HUES64 (cell line): ENCODE measurements at regions not wholly inside any gene's neighbourhood (a gene's known extent, or its start where the extent isn't known, plus 50 kb on each side); places are given as distances from the start of the nearest gene placed in this dataset.
"Not testable (repeated sequence)": the region's sequence is repeated elsewhere in the genome, so short reads cannot be mapped to it uniquely, and the experiment has no call there.

Source experiments
- H3K27ac ChIP-seq: 2 replicates; pipeline ENCODE4 v1.7.0; 2013; ENCODE audit warnings: low read depth, low read length, inconsistent platforms
- H3K27me3 ChIP-seq: 2 replicates; pipeline ENCODE4 v1.6.1; 2013; ENCODE audit warnings: mild to moderate bottlenecking, low read length; ENCODE audit not compliant: insufficient read depth
- H3K36me3 ChIP-seq: 2 replicates; pipeline ENCODE4 v1.6.1; 2013; ENCODE audit warnings: mild to moderate bottlenecking, low read length; ENCODE audit not compliant: insufficient read depth
- H3K4me1 ChIP-seq: 2 replicates; pipeline ENCODE4 v1.6.1; 2013; ENCODE audit warnings: mild to moderate bottlenecking, low read length, moderate library complexity; ENCODE audit not compliant: insufficient read depth
- H3K4me3 ChIP-seq: 2 replicates; pipeline ENCODE4 v1.5.1; 2013; ENCODE audit warnings: mild to moderate bottlenecking, low read length, moderate library complexity
- H3K9ac ChIP-seq: 2 replicates; pipeline ENCODE4 v1.6.1; 2013; ENCODE audit warnings: mild to moderate bottlenecking, low read depth, low read length
- H3K9me3 ChIP-seq: 2 replicates; pipeline ENCODE4 v1.6.1; 2013; ENCODE audit warnings: low read depth, low read length; ENCODE audit not compliant: insufficient read depth
- WGBS: fragments of 150-250, 120-280 bp; methylation state at CpG from one replicate; pipeline ENCODE4 v1.1.7; 2013; ENCODE audit warnings: missing lambda C conversion rate; 5-methylcytosine and 5-hydroxymethylcytosine counted together

- Histone ChIP-seq H3K4me3 (no peak overlapping the region), H3K27me3 (no peaks in the 10 kb centered on the region), H3K9me3 (no peaks in the 10 kb centered on the region), H3K9ac (no peak overlapping the region), H3K27ac (no peak overlapping the region), H3K4me1 (no peaks in the 10 kb centered on the region), H3K36me3 (no peaks in the 10 kb centered on the region)
These were observed 78.6 kb upstream of the BOD1L1 start for GRCh38 chr4:13706120-13706519.

DNA sequence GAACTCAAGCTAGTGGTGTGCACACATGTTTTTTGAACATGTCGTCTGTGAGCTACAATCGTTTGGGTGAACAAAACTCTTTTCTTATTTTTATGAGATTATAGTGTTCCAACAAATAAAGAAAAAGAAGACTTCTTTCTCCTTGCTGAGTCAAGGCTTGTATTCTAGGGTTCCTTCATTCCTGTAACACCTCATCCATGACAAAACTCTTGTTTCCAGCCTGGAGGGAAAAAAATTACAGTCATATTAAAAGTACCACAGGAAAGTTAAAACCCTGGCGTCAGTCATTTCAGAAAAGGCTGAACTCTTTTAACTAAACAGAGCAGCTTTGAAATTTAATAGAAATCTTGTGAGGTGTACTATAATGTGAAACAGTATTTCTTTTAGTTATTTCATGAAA, 79.2 kb upstream of the BOD1L1 start:
- no peak overlapping the region for H3K27ac ChIP-seq
- no peaks in the 10 kb centered on the region for H3K4me1 ChIP-seq
- H3K9me3 ChIP-seq = no peaks in the 10 kb centered on the region
- no peak overlapping the region for H3K4me3 ChIP-seq
- 86% methylated on average over 1 of the region's 3 CpGs for WGBS
- no peaks in the 10 kb centered on the region for H3K27me3 ChIP-seq
- H3K9ac ChIP-seq = no peak overlapping the region
- H3K36me3 ChIP-seq = no peaks in the 10 kb centered on the region

GRCh38 chr4:13710246-13710885, 82.8 kb upstream of the BOD1L1 start:
- 95% methylated on average over 8 of the region's 8 CpGs for WGBS
- Histone ChIP-seq H3K4me1 (no peaks in the 10 kb centered on the region), H3K27ac (no peak overlapping the region), H3K9me3 (no peaks in the 10 kb centered on the region), H3K4me3 (no peak overlapping the region), H3K9ac (no peak overlapping the region), H3K27me3 (no peaks in the 10 kb centered on the region), H3K36me3 (no peaks in the 10 kb centered on the region)

GRCh38 chr4:13711233-13711785, 83.8 kb upstream of the BOD1L1 start:
- H3K9me3 ChIP-seq = no peaks in the 10 kb centered on the region
- no peak overlapping the region for H3K4me3 ChIP-seq
- no peaks in the 10 kb centered on the region for H3K36me3 ChIP-seq
- 78% methylated on average over 5 of the region's 5 CpGs for WGBS
- H3K4me1 ChIP-seq = no peaks in the 10 kb centered on the region
- no peak overlapping the region for H3K9ac ChIP-seq
- no peaks in the 10 kb centered on the region for H3K27me3 ChIP-seq
- no peak overlapping the region for H3K27ac ChIP-seq

- Histone ChIP-seq H3K4me1 (no peaks in the 10 kb centered on the region), H3K9me3 (no peaks in the 10 kb centered on the region), H3K4me3 (no peak overlapping the region), H3K27ac (no peak overlapping the region), H3K36me3 (no peaks in the 10 kb centered on the region), H3K9ac (no peak overlapping the region), H3K27me3 (no peaks in the 10 kb centered on the region)
- WGBS = 68% methylated on average over 2 of the region's 2 CpGs
These were observed 94.4 kb upstream of the BOD1L1 start for GRCh38 chr4:13721894-13722293.

GRCh38 chr4:13722649-13723048, 95.1 kb upstream of the BOD1L1 start:
- H3K4me3 ChIP-seq = no peak overlapping the region
- no peaks in the 10 kb centered on the region for H3K27me3 ChIP-seq
- H3K4me1 ChIP-seq = no peaks in the 10 kb centered on the region
- no peaks in the 10 kb centered on the region for H3K9me3 ChIP-seq
- no peak overlapping the region for H3K27ac ChIP-seq
- WGBS = 94% methylated on average over 1 of the region's 1 CpG
- H3K36me3 ChIP-seq = no peaks in the 10 kb centered on the region
- H3K9ac ChIP-seq = no peak overlapping the region

- WGBS = 93% methylated on average over 6 of the region's 6 CpGs
- Histone ChIP-seq H3K27me3 (no peaks in the 10 kb centered on the region), H3K4me3 (no peak overlapping the region), H3K4me1 (no peaks in the 10 kb centered on the region), H3K27ac (no peak overlapping the region), H3K9me3 (no peaks in the 10 kb centered on the region), H3K36me3 (no peaks in the 10 kb centered on the region), H3K9ac (no peak overlapping the region)
These were observed 101.2 kb upstream of the BOD1L1 start for GRCh38 chr4:13728761-13729160.

DNA sequence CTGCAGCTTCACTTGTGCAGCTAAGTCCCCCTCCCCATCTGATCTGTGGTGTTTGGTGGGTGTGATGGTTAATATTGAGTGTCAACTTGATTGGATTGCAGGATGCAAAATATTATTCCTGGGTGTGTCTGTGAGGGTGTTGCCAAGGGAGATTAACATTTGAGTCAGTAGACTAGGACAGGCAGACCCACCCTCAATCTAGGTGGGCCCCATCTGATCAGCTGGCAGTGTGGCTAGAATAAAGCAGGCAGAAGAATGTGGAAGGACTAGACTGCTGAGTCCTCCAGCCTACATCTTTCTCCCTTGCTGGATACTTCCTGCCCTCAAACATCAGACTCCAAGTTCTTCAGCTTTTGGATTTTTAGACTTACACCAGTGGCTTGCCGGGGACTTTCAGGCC, 103.5 kb upstream of the BOD1L1 start:
- Histone ChIP-seq H3K9ac (no peak overlapping the region), H3K27ac (no peak overlapping the region), H3K4me1 (no peaks in the 10 kb centered on the region), H3K4me3 (no peak overlapping the region), H3K36me3 (no peaks in the 10 kb centered on the region), H3K9me3 (no peaks in the 10 kb centered on the region), H3K27me3 (no peaks in the 10 kb centered on the region)
- WGBS = 92% methylated on average over 1 of the region's 1 CpG

DNA sequence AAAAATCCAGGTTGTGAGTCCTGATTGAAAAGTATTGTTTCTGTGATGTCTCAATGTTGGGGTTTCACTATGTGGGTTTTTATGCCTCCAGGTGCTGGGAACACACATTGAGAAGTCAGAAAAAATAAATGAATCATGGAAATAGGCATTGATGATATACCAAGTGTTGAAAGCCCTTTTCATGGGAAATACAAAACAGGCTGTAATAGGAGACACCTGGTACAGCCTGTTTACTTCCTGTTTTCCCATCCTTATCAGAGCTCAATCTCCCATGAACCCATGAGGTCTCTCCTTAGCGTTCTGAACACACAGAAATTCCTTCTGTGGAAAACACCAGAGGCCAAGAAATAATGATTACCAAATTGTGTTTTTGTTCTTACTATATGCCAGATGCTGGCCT, 106.3 kb upstream of the BOD1L1 start:
- no peaks in the 10 kb centered on the region for H3K36me3 ChIP-seq
- 91% methylated on average over 1 of the region's 1 CpG for WGBS
- no peak overlapping the region for H3K9ac ChIP-seq

DNA sequence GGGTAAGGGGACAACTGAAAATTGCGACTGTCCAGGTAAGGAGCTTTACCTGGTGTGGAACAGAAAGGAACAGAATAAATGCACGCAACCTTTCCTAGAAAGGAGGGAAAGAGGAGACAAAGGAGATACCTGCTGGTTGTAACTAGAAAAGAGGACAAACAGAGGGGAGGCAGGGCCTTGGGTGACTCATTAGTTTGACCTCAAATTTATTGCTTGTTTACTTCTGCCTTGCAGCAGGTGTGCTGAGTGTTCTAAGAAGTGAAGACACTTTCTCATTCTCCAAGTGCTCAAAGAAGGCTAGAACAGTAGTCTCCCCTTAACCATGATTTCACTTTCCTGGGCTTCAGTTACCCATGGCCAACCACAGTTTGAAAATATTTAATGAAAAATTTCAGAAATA, 123.1 kb upstream of the BOD1L1 start:
- Histone ChIP-seq H3K4me3 (no peak overlapping the region), H3K4me1 (no peaks in the 10 kb centered on the region), H3K27ac (no peak overlapping the region), H3K9me3 (no peaks in the 10 kb centered on the region), H3K27me3 (no peaks in the 10 kb centered on the region), H3K36me3 (no peaks in the 10 kb centered on the region), H3K9ac (no peak overlapping the region)
- 85% methylated on average over 2 of the region's 2 CpGs for WGBS

More for the DNA sequence above, 106.3 kb upstream of the BOD1L1 start:
- Histone ChIP-seq H3K4me3 (no peak overlapping the region), H3K4me1 (no peaks in the 10 kb centered on the region), H3K27ac (no peak overlapping the region), H3K27me3 (no peaks in the 10 kb centered on the region), H3K9me3 (no peaks in the 10 kb centered on the region)

DNA sequence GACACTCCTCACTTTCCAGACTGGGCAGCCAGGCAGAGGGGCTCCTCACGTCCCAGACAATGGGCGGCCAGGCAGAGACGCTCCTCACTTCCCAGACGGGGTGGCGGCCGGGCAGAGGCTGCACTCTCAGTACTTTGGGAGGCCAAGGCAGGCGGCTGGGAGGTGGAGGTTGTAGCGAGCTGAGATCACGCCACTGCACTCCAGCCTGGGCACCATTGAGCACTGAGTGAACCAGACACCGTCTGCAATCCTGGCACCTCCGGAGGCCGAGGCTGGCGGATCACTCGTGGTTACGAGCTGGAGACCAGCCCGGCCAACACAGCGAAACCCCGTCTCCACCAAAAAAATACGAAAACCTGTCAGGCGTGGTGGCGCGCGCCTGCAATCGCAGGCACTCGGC, 134.1 kb upstream of the BOD1L1 start:
- H3K36me3 ChIP-seq, H3K27me3 ChIP-seq, H3K4me1 ChIP-seq, H3K27ac ChIP-seq, H3K4me3 ChIP-seq, H3K9ac ChIP-seq: not testable (repeated sequence)
- 93% methylated on average over 24 of the region's 25 CpGs for WGBS
- peaks cover 19% of the 10 kb centered on the region; the same call in 1 of the 2 replicates for H3K9me3 ChIP-seq

GRCh38 chr4:13762130-13762529, 134.6 kb upstream of the BOD1L1 start:
- Histone ChIP-seq H3K9ac (no peak overlapping the region), H3K9me3 (peaks cover 19% of the 10 kb centered on the region; the same call in 1 of the 2 replicates)
- 87% methylated on average over 2 of the region's 2 CpGs for WGBS

More at GRCh38 chr4:13762130-13762529, 134.6 kb upstream of the BOD1L1 start:
- H3K4me1 ChIP-seq = no peaks in the 10 kb centered on the region
- H3K27ac ChIP-seq = no peak overlapping the region
- H3K36me3 ChIP-seq = no peaks in the 10 kb centered on the region
- H3K4me3 ChIP-seq = no peak overlapping the region
- no peaks in the 10 kb centered on the region for H3K27me3 ChIP-seq
